K562 (cell line): ENCODE measurements at regions not wholly inside any gene's neighbourhood (a gene's known extent, or its start where the extent isn't known, plus 50 kb on each side); places are given as distances from the start of the nearest gene placed in this dataset.

Source experiments
- CC2D1A ChIP-seq: fragments of 450-650 bp; IDR thresholded peaks from 2 replicates; pipeline ENCODE4 v1.6.1; 2017; ENCODE audit warnings: mild to moderate bottlenecking
- CHD1 ChIP-seq: fragments of 200-600 bp; sonication (generic); IDR thresholded peaks from one replicate; pipeline ENCODE4 v1.6.1; 2012; ENCODE audit warnings: mild to moderate bottlenecking, moderate library complexity, low read length, inconsistent platforms
- CREB1 ChIP-seq, 2 experiments: sonication (generic) in 1 of 2; formaldehyde crosslinking in 1 of 2; IDR thresholded peaks; 2 replicates each; pipeline versions ENCODE4 v1.6.1 to v1.8.0; 2012 to 2022; ENCODE audit warnings: inconsistent platforms in 1 of 2, mild to moderate bottlenecking in 1 of 2, missing genetic modification reagents in 1 of 2, moderate library complexity in 1 of 2
- ETV5 ChIP-seq: sonication (generic); formaldehyde crosslinking; IDR thresholded peaks from 2 replicates; pipeline ENCODE4 v1.4.0; 2020; ENCODE audit warnings: low read depth, mild to moderate bottlenecking, missing genetic modification reagents
- HMG20B ChIP-seq: fragments of 250-450 bp; sonication (Bioruptor Pico); IDR thresholded peaks from 2 replicates; pipeline ENCODE4 v1.5.0; 2021; ENCODE audit warnings: mild to moderate bottlenecking
- JUN ChIP-seq, 2 experiments: sonication (generic) in 1 of 2; formaldehyde crosslinking in 1 of 2; IDR thresholded peaks; 2 replicates each; pipeline versions ENCODE4 v1.6.1 to v1.8.0; 2012 to 2022; ENCODE audit warnings: borderline replicate concordance in 2 of 2, mild to moderate bottlenecking in 2 of 2, improper control_type of control experiment in 1 of 2, low read depth in 1 of 2, low read length in 1 of 2, missing genetic modification reagents in 1 of 2
- MBD2 ChIP-seq: sonication (generic); IDR thresholded peaks from 2 replicates; pipeline ENCODE4 v1.6.1; 2016; ENCODE audit warnings: low read depth, borderline replicate concordance
- NR1H2 ChIP-seq: sonication (generic); formaldehyde crosslinking; IDR thresholded peaks from 2 replicates; pipeline ENCODE4 v1.4.0; 2020; ENCODE audit warnings: mild to moderate bottlenecking, missing genetic modification reagents
- ZBTB2 ChIP-seq: fragments of 450-650 bp; IDR thresholded peaks from 2 replicates; pipeline ENCODE4 v1.6.1; 2016; ENCODE audit warnings: antibody characterized with exemption
- ZNF3 ChIP-seq: fragments of 250-450 bp; sonication (Bioruptor Pico); IDR thresholded peaks from 2 replicates; pipeline ENCODE4 v1.5.0; 2021; ENCODE audit warnings: mild to moderate bottlenecking, moderate library complexity
- ZNF639 ChIP-seq, 2 experiments: fragments of 200-800 bp in 1 of 2; sonication (Bioruptor generic) in 1 of 2; sonication (generic) in 1 of 2; formaldehyde crosslinking in 1 of 2; IDR thresholded peaks in 1 of 2; conservative IDR thresholded peaks in 1 of 2; 2 replicates each; pipeline versions ENCODE4 v1.5.0 to v1.6.1; 2016 to 2020; ENCODE audit warnings: missing compliant biosample characterization in 1 of 2, missing genetic modification characterization in 1 of 2, missing genetic modification reagents in 1 of 2
- ZSCAN32 ChIP-seq: fragments of 450-650 bp; formaldehyde crosslinking; IDR thresholded peaks from 2 replicates; pipeline ENCODE4 v1.4.0; 2020; ENCODE audit warnings: mild to moderate bottlenecking, moderate library complexity
- TF ChIP-seq, protein P1 (sequence below): fragments of 200-800 bp; sonication (Bioruptor generic); IDR thresholded peaks from 2 replicates; pipeline ENCODE4 v1.6.1; 2016; ENCODE audit warnings: missing genetic modification characterization, missing compliant biosample characterization
- TF ChIP-seq, protein P2 (sequence below): fragments of 450-650 bp; formaldehyde crosslinking; IDR thresholded peaks from 2 replicates; pipeline ENCODE4 v1.4.0; 2022; ENCODE audit warnings: missing genetic modification characterization
- TF ChIP-seq, protein P3 (sequence below): fragments of 450-650 bp; IDR thresholded peaks from 2 replicates; pipeline ENCODE4 v1.6.1; 2016; ENCODE audit warnings: low read depth, mild to moderate bottlenecking, moderate library complexity

DNA sequence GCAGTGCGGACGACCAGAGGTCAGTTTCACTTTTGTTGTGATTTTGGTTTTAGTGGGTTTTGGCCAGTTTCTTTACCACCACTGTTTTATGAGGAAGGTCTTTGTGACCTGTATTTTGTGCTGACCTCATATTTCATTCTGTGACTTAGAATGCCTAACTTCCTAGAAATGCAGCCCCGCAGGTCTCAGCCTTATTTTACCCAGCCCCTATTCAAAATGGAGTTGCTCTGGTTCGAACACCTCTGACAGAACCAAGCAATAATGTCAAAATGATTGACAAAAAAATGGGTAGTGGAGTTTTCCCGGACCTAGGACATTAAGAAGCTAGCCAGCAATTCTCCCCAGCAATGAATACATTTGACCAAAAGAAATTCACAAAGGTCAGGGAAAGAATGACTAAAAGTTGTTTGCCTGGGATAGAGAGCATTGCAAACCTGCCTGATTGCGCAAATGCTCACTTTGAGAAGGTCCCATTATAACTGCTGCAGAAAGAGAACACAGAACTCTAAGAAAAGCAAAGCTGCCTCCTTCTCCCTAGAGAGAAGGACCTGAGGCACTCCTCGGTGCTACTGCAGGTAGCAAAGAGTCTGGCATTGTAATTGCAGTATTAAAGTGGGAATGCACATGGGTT, 288.8 kb downstream of the ADGB start (continued):
- TF ChIP-seq, protein P1, sequence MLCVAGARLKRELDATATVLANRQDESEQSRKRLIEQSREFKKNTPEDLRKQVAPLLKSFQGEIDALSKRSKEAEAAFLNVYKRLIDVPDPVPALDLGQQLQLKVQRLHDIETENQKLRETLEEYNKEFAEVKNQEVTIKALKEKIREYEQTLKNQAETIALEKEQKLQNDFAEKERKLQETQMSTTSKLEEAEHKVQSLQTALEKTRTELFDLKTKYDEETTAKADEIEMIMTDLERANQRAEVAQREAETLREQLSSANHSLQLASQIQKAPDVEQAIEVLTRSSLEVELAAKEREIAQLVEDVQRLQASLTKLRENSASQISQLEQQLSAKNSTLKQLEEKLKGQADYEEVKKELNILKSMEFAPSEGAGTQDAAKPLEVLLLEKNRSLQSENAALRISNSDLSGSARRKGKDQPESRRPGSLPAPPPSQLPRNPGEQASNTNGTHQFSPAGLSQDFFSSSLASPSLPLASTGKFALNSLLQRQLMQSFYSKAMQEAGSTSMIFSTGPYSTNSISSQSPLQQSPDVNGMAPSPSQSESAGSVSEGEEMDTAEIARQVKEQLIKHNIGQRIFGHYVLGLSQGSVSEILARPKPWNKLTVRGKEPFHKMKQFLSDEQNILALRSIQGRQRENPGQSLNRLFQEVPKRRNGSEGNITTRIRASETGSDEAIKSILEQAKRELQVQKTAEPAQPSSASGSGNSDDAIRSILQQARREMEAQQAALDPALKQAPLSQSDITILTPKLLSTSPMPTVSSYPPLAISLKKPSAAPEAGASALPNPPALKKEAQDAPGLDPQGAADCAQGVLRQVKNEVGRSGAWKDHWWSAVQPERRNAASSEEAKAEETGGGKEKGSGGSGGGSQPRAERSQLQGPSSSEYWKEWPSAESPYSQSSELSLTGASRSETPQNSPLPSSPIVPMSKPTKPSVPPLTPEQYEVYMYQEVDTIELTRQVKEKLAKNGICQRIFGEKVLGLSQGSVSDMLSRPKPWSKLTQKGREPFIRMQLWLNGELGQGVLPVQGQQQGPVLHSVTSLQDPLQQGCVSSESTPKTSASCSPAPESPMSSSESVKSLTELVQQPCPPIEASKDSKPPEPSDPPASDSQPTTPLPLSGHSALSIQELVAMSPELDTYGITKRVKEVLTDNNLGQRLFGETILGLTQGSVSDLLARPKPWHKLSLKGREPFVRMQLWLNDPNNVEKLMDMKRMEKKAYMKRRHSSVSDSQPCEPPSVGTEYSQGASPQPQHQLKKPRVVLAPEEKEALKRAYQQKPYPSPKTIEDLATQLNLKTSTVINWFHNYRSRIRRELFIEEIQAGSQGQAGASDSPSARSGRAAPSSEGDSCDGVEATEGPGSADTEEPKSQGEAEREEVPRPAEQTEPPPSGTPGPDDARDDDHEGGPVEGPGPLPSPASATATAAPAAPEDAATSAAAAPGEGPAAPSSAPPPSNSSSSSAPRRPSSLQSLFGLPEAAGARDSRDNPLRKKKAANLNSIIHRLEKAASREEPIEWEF = peak; percentile 100
- TF ChIP-seq CREB1 (IDR thresholded peaks at IDR 0.05) = no peak; the same call in 1 of the 2 replicates
- no peak; the same call in 1 of the 2 replicates for TF ChIP-seq CREB1 (CRISPR knock-in tag; IDR thresholded peaks at IDR 0.05)
- no peak for TF ChIP-seq JUN (IDR thresholded peaks at IDR 0.05; ENCODE audit: borderline replicate concordance, low read depth, low read length)
- no peak for TF ChIP-seq JUN (CRISPR knock-in tag; IDR thresholded peaks at IDR 0.05; ENCODE audit: borderline replicate concordance)
- TF ChIP-seq NR1H2 (CRISPR knock-in tag) = no peak
- TF ChIP-seq ZNF639 (CRISPR knock-in tag; conservative IDR thresholded peaks at IDR 0.05 in 1 of 2, IDR thresholded peaks at IDR 0.05 in 1 of 2) = peak in 1 of 2 experiments; percentile 100; a peak in 2 of 4 replicates
- TF ChIP-seq, protein P2, sequence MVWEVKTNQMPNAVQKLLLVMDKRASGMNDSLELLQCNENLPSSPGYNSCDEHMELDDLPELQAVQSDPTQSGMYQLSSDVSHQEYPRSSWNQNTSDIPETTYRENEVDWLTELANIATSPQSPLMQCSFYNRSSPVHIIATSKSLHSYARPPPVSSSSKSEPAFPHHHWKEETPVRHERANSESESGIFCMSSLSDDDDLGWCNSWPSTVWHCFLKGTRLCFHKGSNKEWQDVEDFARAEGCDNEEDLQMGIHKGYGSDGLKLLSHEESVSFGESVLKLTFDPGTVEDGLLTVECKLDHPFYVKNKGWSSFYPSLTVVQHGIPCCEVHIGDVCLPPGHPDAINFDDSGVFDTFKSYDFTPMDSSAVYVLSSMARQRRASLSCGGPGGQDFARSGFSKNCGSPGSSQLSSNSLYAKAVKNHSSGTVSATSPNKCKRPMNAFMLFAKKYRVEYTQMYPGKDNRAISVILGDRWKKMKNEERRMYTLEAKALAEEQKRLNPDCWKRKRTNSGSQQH (CRISPR knock-in tag) = peak; percentile 99
- TF ChIP-seq ZSCAN32 = peak; percentile 99
- peak; percentile 99 for TF ChIP-seq HMG20B (CRISPR knock-in tag)
- TF ChIP-seq CC2D1A = no peak
- TF ChIP-seq ETV5 (CRISPR knock-in tag) = no peak
- TF ChIP-seq MBD2 = 0 out of 2 replicates have a peak, but pooled peaks have one; percentile 3
- TF ChIP-seq CHD1 = peak; percentile 37
- peak; percentile 98 for TF ChIP-seq ZNF3 (CRISPR knock-in tag)
- TF ChIP-seq, protein P3, sequence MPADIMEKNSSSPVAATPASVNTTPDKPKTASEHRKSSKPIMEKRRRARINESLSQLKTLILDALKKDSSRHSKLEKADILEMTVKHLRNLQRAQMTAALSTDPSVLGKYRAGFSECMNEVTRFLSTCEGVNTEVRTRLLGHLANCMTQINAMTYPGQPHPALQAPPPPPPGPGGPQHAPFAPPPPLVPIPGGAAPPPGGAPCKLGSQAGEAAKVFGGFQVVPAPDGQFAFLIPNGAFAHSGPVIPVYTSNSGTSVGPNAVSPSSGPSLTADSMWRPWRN = peak; percentile 47; the same call in 1 of the 2 replicates
- peak; percentile 89; the same call in 1 of the 2 replicates for TF ChIP-seq ZBTB2
